ENCODE measurements at regions not wholly inside any gene's neighbourhood (a gene's known extent, or its start where the extent isn't known, plus 50 kb on each side); places are given as distances from the start of the nearest gene placed in this dataset.

- Mint-ChIP-seq H3K27ac (ENCODE audit: unreplicated experiment) (no peak overlapping the region), H3K4me1 (ENCODE audit: unreplicated experiment) (no peaks in the 10 kb centered on the region), H3K9me3 (ENCODE audit: unreplicated experiment) (peaks cover 4% of the 10 kb centered on the region), H3K27me3 (ENCODE audit: unreplicated experiment) (no peaks in the 10 kb centered on the region), H3K4me3 (ENCODE audit: unreplicated experiment) (no peak overlapping the region), H3K36me3 (ENCODE audit: low read depth, unreplicated experiment) (no peaks in the 10 kb centered on the region)
- DNase-seq (ENCODE audit: low spot score), result no peak
- TF ChIP-seq CTCF (IDR thresholded peaks at IDR 0.05; ENCODE audit: unreplicated experiment), result no peak
Measured at GRCh38 chr19:28667348-28667977, 545.5 kb downstream of the UQCRFS1 start.

- Mint-ChIP-seq H3K9me3 (ENCODE audit: unreplicated experiment) (peaks cover 4% of the 10 kb centered on the region), H3K4me1 (ENCODE audit: unreplicated experiment) (no peaks in the 10 kb centered on the region), H3K27ac (ENCODE audit: unreplicated experiment) (no peak overlapping the region), H3K27me3 (ENCODE audit: unreplicated experiment) (no peaks in the 10 kb centered on the region), H3K4me3 (ENCODE audit: unreplicated experiment) (no peak overlapping the region), H3K36me3 (ENCODE audit: low read depth, unreplicated experiment) (no peaks in the 10 kb centered on the region)
- no peak for TF ChIP-seq CTCF (IDR thresholded peaks at IDR 0.05; ENCODE audit: unreplicated experiment)
- DNase-seq (ENCODE audit: low spot score), result no peak
Measured at GRCh38 chr19:28665748-28666147, 547.2 kb downstream of the UQCRFS1 start.

- no peak for DNase-seq (ENCODE audit: low spot score)
- peaks cover 1% of the 10 kb centered on the region for H3K27me3 Mint-ChIP-seq (ENCODE audit: unreplicated experiment)
- TF ChIP-seq CTCF (IDR thresholded peaks at IDR 0.05; ENCODE audit: unreplicated experiment), result no peak
- no peaks in the 10 kb centered on the region for H3K4me1 Mint-ChIP-seq (ENCODE audit: unreplicated experiment)
- no peak overlapping the region for H3K4me3 Mint-ChIP-seq (ENCODE audit: unreplicated experiment)
- H3K27ac Mint-ChIP-seq (ENCODE audit: unreplicated experiment), result no peak overlapping the region
- no peaks in the 10 kb centered on the region for H3K36me3 Mint-ChIP-seq (ENCODE audit: low read depth, unreplicated experiment)
- H3K9me3 Mint-ChIP-seq (ENCODE audit: unreplicated experiment), result no peaks in the 10 kb centered on the region
Measured at GRCh38 chr19:28656644-28657043, 556.3 kb downstream of the UQCRFS1 start.

- H3K9me3 Mint-ChIP-seq (ENCODE audit: unreplicated experiment), result no peaks in the 10 kb centered on the region
- H3K36me3 Mint-ChIP-seq (ENCODE audit: low read depth, unreplicated experiment), result no peaks in the 10 kb centered on the region
- no peak overlapping the region for H3K4me3 Mint-ChIP-seq (ENCODE audit: unreplicated experiment)
- DNase-seq (ENCODE audit: low spot score), result no peak
- peaks cover 3% of the 10 kb centered on the region for H3K4me1 Mint-ChIP-seq (ENCODE audit: unreplicated experiment)
- peaks cover 7% of the 10 kb centered on the region for H3K27me3 Mint-ChIP-seq (ENCODE audit: unreplicated experiment)
- no peak for TF ChIP-seq CTCF (IDR thresholded peaks at IDR 0.05; ENCODE audit: unreplicated experiment)
- H3K27ac Mint-ChIP-seq (ENCODE audit: unreplicated experiment), result no peak overlapping the region
Measured at GRCh38 chr19:28655054-28655453, 557.9 kb downstream of the UQCRFS1 start.

GRCh38 chr19:28652765-28653164 lies 560.2 kb downstream of the UQCRFS1 start:
- H3K36me3 Mint-ChIP-seq (ENCODE audit: low read depth, unreplicated experiment), result no peaks in the 10 kb centered on the region
- H3K9me3 Mint-ChIP-seq (ENCODE audit: unreplicated experiment), result no peaks in the 10 kb centered on the region
- H3K4me3 Mint-ChIP-seq (ENCODE audit: unreplicated experiment), result no peak overlapping the region
- no peak overlapping the region for H3K27ac Mint-ChIP-seq (ENCODE audit: unreplicated experiment)
- TF ChIP-seq CTCF (IDR thresholded peaks at IDR 0.05; ENCODE audit: unreplicated experiment), result no peak
- peaks cover 3% of the 10 kb centered on the region for H3K4me1 Mint-ChIP-seq (ENCODE audit: unreplicated experiment)
- DNase-seq (ENCODE audit: low spot score), result no peak
- H3K27me3 Mint-ChIP-seq (ENCODE audit: unreplicated experiment), result peaks cover 7% of the 10 kb centered on the region
